HL-60 (cell line): ENCODE measurements at regions not wholly inside any gene's neighbourhood (a gene's known extent, or its start where the extent isn't known, plus 50 kb on each side); places are given as distances from the start of the nearest gene placed in this dataset.

Experiments
- DNase-seq, 2 experiments: peaks; one replicate each; pipeline ENCODE4 v3.0.0-alpha.2; 2010 to 2020; ENCODE audit warnings: low read depth in 1 of 2, low spot score in 1 of 2
- H3K27ac ChIP-seq: fragments of 250-450 bp; sonication (Bioruptor Pico); replicated peaks from 2 replicates; pipeline ENCODE4 v1.5.1; 2020; ENCODE audit warnings: mild to moderate bottlenecking, moderate library complexity
- H3K27me3 ChIP-seq: fragments of 250-450 bp; sonication (Bioruptor Pico); 2 replicates; pipeline ENCODE4 v1.5.1; 2021; ENCODE audit warnings: mild to moderate bottlenecking, moderate library complexity; ENCODE audit not compliant: insufficient read depth, poor library complexity, severe bottlenecking
- H3K4me3 ChIP-seq: replicated peaks from 2 replicates; pipeline ENCODE4 v1.5.1; 2011; ENCODE audit warnings: mild to moderate bottlenecking, control low read depth, low read length; ENCODE audit not compliant: insufficient read depth
- CTCF ChIP-seq: IDR thresholded peaks from one replicate; pipeline ENCODE4 v1.5.1; 2011; ENCODE audit warnings: low read length, control low read depth, inconsistent platforms; ENCODE audit not compliant: insufficient read depth
- GABPA ChIP-seq: IDR thresholded peaks from 2 replicates; pipeline ENCODE4 v1.6.1; 2012; ENCODE audit warnings: low read depth
- POLR2AphosphoS5 ChIP-seq: IDR thresholded peaks from 2 replicates; pipeline ENCODE4 v1.6.1; 2012; ENCODE audit warnings: low read depth
- REST ChIP-seq: IDR thresholded peaks from 2 replicates; pipeline ENCODE4 v1.6.1; 2012; ENCODE audit warnings: low read depth; ENCODE audit not compliant: insufficient replicate concordance
- SPI1 ChIP-seq: IDR thresholded peaks from 2 replicates; pipeline ENCODE4 v1.6.1; 2012; ENCODE audit warnings: low read depth, mild to moderate bottlenecking, borderline replicate concordance

DNA sequence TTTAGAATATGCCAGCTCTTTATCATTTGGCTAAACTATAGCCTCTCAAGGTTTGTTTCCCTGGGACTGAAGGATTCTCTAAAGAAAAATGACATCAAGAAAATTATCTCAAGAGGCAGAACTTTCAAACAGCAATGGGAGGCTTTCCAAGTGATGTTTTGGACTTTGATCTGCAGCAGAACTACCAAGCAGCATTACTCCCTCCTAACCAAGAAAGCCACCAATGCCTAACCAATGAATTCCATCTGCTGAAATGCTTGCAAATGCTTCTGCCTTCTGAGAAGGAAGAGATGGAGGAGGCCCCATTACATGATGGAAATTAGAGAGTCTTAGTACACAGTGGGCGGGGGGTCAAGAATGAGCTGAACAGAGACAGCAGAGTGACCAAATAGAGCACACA, 95.1 kb upstream of the SLC35G4 start:
- Histone ChIP-seq H3K27ac (no peak overlapping the region), H3K27me3 (peaks cover 6% of the 10 kb centered on the region), H3K4me3 (no peak overlapping the region)
- no peak for DNase-seq
- no peak for TF ChIP-seq SPI1

GRCh38 chr18:11512096-11513025, 97.0 kb upstream of the SLC35G4 start:
- DNase-seq: no peak
- no peak for TF ChIP-seq SPI1
- TF ChIP-seq REST: no peak
- no peak for TF ChIP-seq CTCF
- no peak for TF ChIP-seq POLR2AphosphoS5
- no peak for TF ChIP-seq GABPA

DNA sequence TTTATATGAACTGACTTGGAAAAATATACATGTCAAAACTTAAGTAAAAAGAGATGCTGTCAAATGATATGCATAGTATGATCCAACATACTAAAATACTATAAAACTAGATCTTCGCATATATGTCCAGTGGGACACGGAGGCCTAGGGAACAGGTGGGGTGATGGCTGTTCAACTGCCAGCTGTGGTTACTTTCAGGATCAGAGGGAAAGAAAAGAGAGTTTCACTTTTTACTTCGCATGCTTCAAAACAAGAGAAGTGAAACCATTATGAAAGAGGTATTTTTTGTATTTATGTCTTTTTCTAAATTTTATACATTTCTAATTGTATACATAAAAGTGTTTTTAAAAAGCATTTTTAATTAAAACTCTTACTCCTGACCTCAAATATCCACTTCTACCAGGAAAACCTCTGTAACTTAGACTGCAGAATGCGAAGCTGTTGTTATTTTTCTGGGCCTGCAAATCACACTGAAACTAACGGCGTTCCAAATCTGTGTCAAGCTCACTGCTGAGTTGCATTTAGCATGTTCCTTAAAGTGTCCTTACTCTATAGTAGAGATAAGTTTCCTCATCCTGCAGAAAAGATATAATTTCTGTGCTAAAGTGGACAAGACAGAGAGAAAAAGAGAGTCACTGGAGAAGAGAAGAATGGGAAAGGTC, 97.8 kb upstream of the SLC35G4 start:
- DNase-seq: no peak
- no peak overlapping the region for H3K27ac ChIP-seq
- no peak overlapping the region for H3K4me3 ChIP-seq
- peaks cover 6% of the 10 kb centered on the region for H3K27me3 ChIP-seq
- TF ChIP-seq POLR2AphosphoS5 (no peak), SPI1 (no peak), GABPA (no peak), CTCF (no peak), REST (no peak)

More at GRCh38 chr18:11512096-11513025, 97.0 kb upstream of the SLC35G4 start:
- Histone ChIP-seq H3K4me3 (no peak overlapping the region), H3K27ac (no peak overlapping the region), H3K27me3 (peaks cover 6% of the 10 kb centered on the region)

GRCh38 chr18:11506856-11507255, 102.5 kb upstream of the SLC35G4 start:
- Histone ChIP-seq H3K4me3 (no peak overlapping the region), H3K27me3 (peaks cover 2% of the 10 kb centered on the region), H3K27ac (no peak overlapping the region)
- DNase-seq: no peak
- TF ChIP-seq POLR2AphosphoS5 (no peak), CTCF (no peak), SPI1 (no peak), REST (no peak), GABPA (no peak)
